OCI-LY7 (cell line): ENCODE measurements at regions not wholly inside any gene's neighbourhood (a gene's known extent, or its start where the extent isn't known, plus 50 kb on each side); places are given as distances from the start of the nearest gene placed in this dataset.

ENCODE experiments used
- BruUV-seq: library from RNA; stranded (reverse); fragments of 400-500 nt; replicated peaks from 2 replicates; lab custom pipeline; 2021; lab: Mats Ljungman, UMichigan
- CTCF ChIA-PET: fragments of 300-600 bp; sonication (Branson Sonifier 250); formaldehyde crosslinking; loops from one replicate; lab custom pipeline; 2022; ENCODE audit warnings: antibody characterized with exemption; ENCODE audit not compliant: unreplicated experiment; lab: Charles Lee
- POLR2A ChIA-PET: fragments of 300-600 bp; sonication (Branson Sonifier 250); formaldehyde crosslinking; loops from one replicate; lab custom pipeline; 2022; ENCODE audit warnings: antibody characterized with exemption; lab: Charles Lee
- DNase-seq: peaks from one replicate; pipeline ENCODE4 v3.0.0-alpha.2; 2015; ENCODE audit warnings: low spot score
- H2AFZ ChIP-seq: fragments of 200-600 bp; sonication (generic), shearing (Covaris generic); 2 replicates; pipeline ENCODE4 v1.6.1; 2014; ENCODE audit warnings: mild to moderate bottlenecking, antibody characterized with exemption, low read length, moderate library complexity
- H3K27ac ChIP-seq: fragments of 200-600 bp; sonication (generic); 2 replicates; pipeline ENCODE4 v1.5.1; 2014; ENCODE audit warnings: mixed run types, low read depth, mild to moderate bottlenecking, moderate library complexity, low read length, inconsistent platforms; ENCODE audit not compliant: poor library complexity, severe bottlenecking
- H3K36me3 ChIP-seq: fragments of 200-600 bp; sonication (generic); 2 replicates; pipeline ENCODE4 v1.6.1; 2014; ENCODE audit warnings: mild to moderate bottlenecking, antibody characterized with exemption, low read length, moderate library complexity, mixed read lengths; ENCODE audit not compliant: insufficient read depth
- H3K4me1 ChIP-seq: fragments of 200-600 bp; sonication (generic); 2 replicates; pipeline ENCODE4 v1.5.1; 2014; ENCODE audit warnings: mild to moderate bottlenecking, low read length; ENCODE audit not compliant: insufficient read depth, poor library complexity, severe bottlenecking
- H3K4me2 ChIP-seq: fragments of 200-600 bp; sonication (generic); 2 replicates; pipeline ENCODE4 v1.6.1; 2014; ENCODE audit warnings: mild to moderate bottlenecking, low read length
- H3K4me3 ChIP-seq: fragments of 200-600 bp; sonication (generic); 2 replicates; pipeline ENCODE4 v1.5.1; 2014; ENCODE audit warnings: mild to moderate bottlenecking, low read depth, low read length; ENCODE audit not compliant: poor library complexity, severe bottlenecking
- H3K79me2 ChIP-seq: fragments of 200-600 bp; sonication (generic); 2 replicates; pipeline ENCODE4 v1.6.1; 2016; ENCODE audit warnings: low read depth, mild to moderate bottlenecking, low read length, moderate library complexity, mixed read lengths; ENCODE audit not compliant: insufficient read depth
- H3K9me2 ChIP-seq: fragments of 200-600 bp; sonication (generic); 2 replicates; pipeline ENCODE4 v1.6.1; 2016; ENCODE audit warnings: mild to moderate bottlenecking, low read length, mixed read lengths; ENCODE audit not compliant: insufficient read depth
- H3K9me3 ChIP-seq: fragments of 200-600 bp; sonication (generic); 2 replicates; pipeline ENCODE4 v1.6.1; 2014; ENCODE audit warnings: mild to moderate bottlenecking, mixed run types, low read length, mixed read lengths
- H4K20me1 ChIP-seq: fragments of 200-600 bp; sonication (generic); 2 replicates; pipeline ENCODE4 v1.6.1; 2014; ENCODE audit warnings: mild to moderate bottlenecking, antibody characterized with exemption, low read length, moderate library complexity, mixed read lengths; ENCODE audit not compliant: insufficient read depth
- CTCF ChIP-seq: fragments of 200-600 bp; sonication (generic); conservative IDR thresholded peaks from 2 replicates; pipeline ENCODE4 v1.5.1; 2014; ENCODE audit warnings: mild to moderate bottlenecking, antibody characterized with exemption, low read length, moderate library complexity, mixed read lengths
- EZH2phosphoT487 ChIP-seq: fragments of 200-600 bp; sonication (generic); IDR thresholded peaks from 2 replicates; pipeline ENCODE4 v1.6.1; 2018; ENCODE audit warnings: low read depth, borderline replicate concordance, mild to moderate bottlenecking, mixed run types, antibody characterized with exemption, low read length, moderate library complexity, mixed read lengths
- intact Hi-C: fragments of 100-400 bp; cut with micrococcal nuclease; formaldehyde crosslinking; loops from one replicate; pipeline ENCODE4 v1.10.0; 2022; ENCODE audit not compliant: unreplicated experiment

DNA sequence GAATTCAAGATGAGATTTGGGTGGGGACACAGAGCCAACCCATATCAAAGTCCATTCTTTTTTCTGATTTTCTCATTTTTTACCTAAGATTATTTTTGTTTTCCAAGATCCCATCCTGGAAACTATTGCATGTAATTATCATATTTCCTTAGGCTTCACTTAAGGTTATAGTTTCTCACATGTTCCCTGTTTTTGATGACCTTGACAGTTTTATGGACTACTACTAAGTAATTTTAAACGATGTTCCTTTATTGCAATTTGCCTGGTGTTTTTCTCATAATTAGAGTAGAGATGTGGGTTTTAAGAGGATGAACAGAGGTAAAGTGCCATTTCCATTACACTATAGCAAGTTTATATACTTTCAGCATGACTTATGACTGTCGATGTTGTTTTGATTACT is 795.1 kb downstream of the FAT4 start:
- DNase-seq: no peak
- H3K4me2 ChIP-seq: no peak overlapping the region
- H2AFZ ChIP-seq: no peak overlapping the region
- no peak overlapping the region for H3K4me3 ChIP-seq
- TF ChIP-seq EZH2phosphoT487 (no peak), CTCF (no peak)
- H3K9me2 ChIP-seq: no peaks in the 10 kb centered on the region
- H4K20me1 ChIP-seq: no peaks in the 10 kb centered on the region
- no peaks in the 10 kb centered on the region for H3K36me3 ChIP-seq
- H3K79me2 ChIP-seq: no peaks in the 10 kb centered on the region
- intact Hi-C loops: no loop called here
- ChIA-PET CTCF (no interaction called here), POLR2A (no interaction called here)
- BruUV-seq: no TSS peak
- H3K4me1 ChIP-seq: no peaks in the 10 kb centered on the region
- H3K27ac ChIP-seq: no peak overlapping the region
- H3K9me3 ChIP-seq: no peaks in the 10 kb centered on the region

DNA sequence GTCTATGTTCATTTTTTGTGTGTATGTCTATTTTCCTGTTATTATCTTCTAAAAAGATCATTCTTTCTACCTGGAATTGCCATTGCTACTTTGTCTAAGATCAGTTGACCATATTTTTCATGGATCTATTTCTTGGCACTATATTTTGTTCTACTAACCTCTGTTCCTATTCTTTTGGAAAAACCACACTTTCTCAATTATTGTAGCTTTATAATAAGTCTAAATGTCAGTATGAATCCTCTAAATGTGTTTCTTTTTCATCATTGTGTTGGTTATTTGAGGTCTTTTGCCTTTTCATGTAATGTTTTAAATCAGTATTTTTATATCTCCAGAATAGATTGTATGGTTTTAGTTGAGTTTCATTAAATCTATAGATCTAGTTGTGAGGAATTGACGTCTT is 798.3 kb downstream of the FAT4 start:
- TF ChIP-seq EZH2phosphoT487 (no peak), CTCF (no peak)
- H3K9me3 ChIP-seq: no peaks in the 10 kb centered on the region
- no peaks in the 10 kb centered on the region for H3K9me2 ChIP-seq
- H3K79me2 ChIP-seq: no peaks in the 10 kb centered on the region
- no peaks in the 10 kb centered on the region for H4K20me1 ChIP-seq
- POLR2A ChIA-PET: interaction anchor here (0.6 kb wide), 1 partner anchor 8 kb away, joined by 3 read pairs; no protein-coding TSS in a partner anchor
- BruUV-seq: no TSS peak
- no peaks in the 10 kb centered on the region for H3K36me3 ChIP-seq
- no peak overlapping the region for H3K4me2 ChIP-seq
- no peak overlapping the region for H3K4me3 ChIP-seq
- intact Hi-C loops: no loop called here
- no peak overlapping the region for H2AFZ ChIP-seq
- DNase-seq: no peak
- CTCF ChIA-PET: no interaction called here
- H3K4me1 ChIP-seq: no peaks in the 10 kb centered on the region
- H3K27ac ChIP-seq: no peak overlapping the region

DNA sequence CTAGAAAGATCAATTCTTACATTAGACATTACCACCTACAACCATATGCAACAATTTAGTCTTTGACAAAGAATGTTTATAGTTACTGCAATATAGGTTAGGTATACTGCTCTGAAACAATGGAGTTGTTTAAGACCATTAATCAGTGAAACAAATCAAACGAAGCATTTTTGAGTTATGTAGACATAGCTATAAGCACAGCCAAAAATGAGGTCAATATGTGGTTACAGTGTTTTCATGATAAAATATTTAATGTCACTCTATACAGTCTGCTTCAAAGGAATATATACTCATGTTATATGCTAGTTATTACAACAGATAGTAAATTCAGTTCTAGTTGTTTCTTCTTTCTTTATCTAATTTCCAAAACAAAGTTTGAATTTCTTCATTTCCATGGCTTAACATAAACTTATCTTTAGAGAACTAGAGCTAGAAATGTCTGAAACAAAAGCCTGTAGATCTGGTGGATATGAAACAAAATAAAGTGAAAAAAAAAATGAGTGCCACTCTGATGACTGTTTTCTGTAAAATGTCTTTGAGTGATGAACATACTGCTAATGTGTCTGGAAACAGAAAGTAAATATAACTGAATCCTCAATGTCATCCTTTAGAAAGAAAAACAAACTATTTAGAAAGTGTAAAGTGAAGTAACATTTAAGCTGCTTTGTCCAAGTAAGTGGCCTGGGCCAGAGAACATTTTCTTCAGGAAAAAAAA is 809.0 kb downstream of the FAT4 start:
- H3K79me2 ChIP-seq: no peaks in the 10 kb centered on the region
- BruUV-seq: no TSS peak
- no peak overlapping the region for H3K4me2 ChIP-seq
- H3K4me1 ChIP-seq: no peaks in the 10 kb centered on the region
- ChIA-PET POLR2A (no interaction called here), CTCF (no interaction called here)
- no peak overlapping the region for H3K4me3 ChIP-seq
- intact Hi-C loops: no loop called here
- H2AFZ ChIP-seq: no peak overlapping the region
- no peaks in the 10 kb centered on the region for H3K9me2 ChIP-seq
- no peaks in the 10 kb centered on the region for H3K9me3 ChIP-seq
- TF ChIP-seq CTCF: no peak
- TF ChIP-seq EZH2phosphoT487: no peak
- no peak for DNase-seq
- H3K36me3 ChIP-seq: no peaks in the 10 kb centered on the region
- no peak overlapping the region for H3K27ac ChIP-seq
- no peaks in the 10 kb centered on the region for H4K20me1 ChIP-seq
